ENCODE measurements at regions not wholly inside any gene's neighbourhood (a gene's known extent, or its start where the extent isn't known, plus 50 kb on each side); places are given as distances from the start of the nearest gene placed in this dataset.

GRCh38 chr6:51090343-51090742 lies 271.7 kb downstream of the TFAP2B start:
- no peak for TF ChIP-seq CTCF (conservative IDR thresholded peaks at IDR 0.05 in 1 of 2, IDR thresholded peaks at IDR 0.05 in 1 of 2; ENCODE audit: low read depth in 1 of 2, low read length in 2 of 2)
- no peak for TF ChIP-seq EZH2 (IDR thresholded peaks at IDR 0.05; ENCODE audit: low read length, missing control alignments)
- no peaks in the 10 kb centered on the region for H3K9me3 ChIP-seq (ENCODE audit: control insufficient read depth, insufficient read depth, low read depth, low read length)
- H3K9ac ChIP-seq (ENCODE audit: insufficient read depth, low read length): no peak overlapping the region
- no peaks in the 10 kb centered on the region for H3K27me3 ChIP-seq (ENCODE audit: control insufficient read depth, insufficient read depth, low read length)
- no peak overlapping the region for H2AFZ ChIP-seq (ENCODE audit: low read length)
- no peaks in the 10 kb centered on the region for H3K4me1 ChIP-seq (ENCODE audit: control insufficient read depth, extremely low read depth, insufficient read depth, low read length)
- H3K79me2 ChIP-seq (ENCODE audit: control insufficient read depth, insufficient read depth, low read length): no peaks in the 10 kb centered on the region
- H3K4me3 ChIP-seq (replicated peaks in 1 of 4; ENCODE audit: control extremely low read depth in 1 of 4, insufficient read depth in 1 of 4, low read depth in 3 of 4, low read length in 4 of 4): no peak overlapping the region
- no peaks in the 10 kb centered on the region for H3K36me3 ChIP-seq (ENCODE audit: control insufficient read depth, insufficient read depth, low read length)
- no peak overlapping the region for H3K27ac ChIP-seq (ENCODE audit: insufficient read depth, low read length)
- H4K20me1 ChIP-seq (ENCODE audit: control insufficient read depth, extremely low read depth, insufficient read depth, low read length): no peaks in the 10 kb centered on the region
- H3K4me2 ChIP-seq (ENCODE audit: extremely low read depth, insufficient read depth, low read length): no peak overlapping the region
- no peak for DNase-seq (ENCODE audit: low read depth in 2 of 2)

- Histone ChIP-seq H3K9me3 (ENCODE audit: control insufficient read depth, insufficient read depth, low read depth, low read length) (no peaks in the 10 kb centered on the region), H3K9ac (ENCODE audit: insufficient read depth, low read length) (no peak overlapping the region), H3K4me3 (replicated peaks in 1 of 4; ENCODE audit: control extremely low read depth in 1 of 4, insufficient read depth in 1 of 4, low read depth in 3 of 4, low read length in 4 of 4) (no peak overlapping the region), H3K4me1 (ENCODE audit: control insufficient read depth, extremely low read depth, insufficient read depth, low read length) (no peaks in the 10 kb centered on the region), H2AFZ (ENCODE audit: low read length) (no peak overlapping the region), H4K20me1 (ENCODE audit: control insufficient read depth, extremely low read depth, insufficient read depth, low read length) (no peaks in the 10 kb centered on the region), H3K27me3 (ENCODE audit: control insufficient read depth, insufficient read depth, low read length) (no peaks in the 10 kb centered on the region), H3K27ac (ENCODE audit: insufficient read depth, low read length) (no peak overlapping the region), H3K4me2 (ENCODE audit: extremely low read depth, insufficient read depth, low read length) (no peak overlapping the region), H3K79me2 (ENCODE audit: control insufficient read depth, insufficient read depth, low read length) (no peaks in the 10 kb centered on the region), H3K36me3 (ENCODE audit: control insufficient read depth, insufficient read depth, low read length) (no peaks in the 10 kb centered on the region)
- TF ChIP-seq CTCF (conservative IDR thresholded peaks at IDR 0.05 in 1 of 2, IDR thresholded peaks at IDR 0.05 in 1 of 2; ENCODE audit: low read depth in 1 of 2, low read length in 2 of 2) (no peak), EZH2 (IDR thresholded peaks at IDR 0.05; ENCODE audit: low read length, missing control alignments) (no peak)
- DNase-seq (ENCODE audit: low read depth in 2 of 2): no peak
Measured at GRCh38 chr6:51093871-51094270, 275.2 kb downstream of the TFAP2B start.

DNA sequence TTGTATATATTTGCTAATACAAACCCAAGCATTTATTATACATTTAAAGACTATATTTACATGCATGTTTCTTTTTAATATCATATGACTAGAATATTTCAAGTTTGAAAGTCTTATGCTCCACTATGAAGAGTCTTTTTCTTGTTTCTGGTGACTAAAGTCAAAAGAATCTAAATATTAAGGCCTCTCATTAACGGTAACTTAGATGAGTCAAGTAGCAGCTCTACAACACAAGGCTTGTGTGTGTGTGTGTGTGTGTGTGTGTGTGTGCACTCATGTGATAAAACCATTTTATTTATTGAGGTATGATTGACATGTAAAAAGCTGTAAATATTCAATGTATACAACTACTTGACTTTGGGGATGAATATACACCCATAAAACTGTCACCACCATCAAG lies 275.6 kb downstream of the TFAP2B start:
- Histone ChIP-seq H2AFZ (ENCODE audit: low read length) (no peak overlapping the region), H3K9me3 (ENCODE audit: control insufficient read depth, insufficient read depth, low read depth, low read length) (no peaks in the 10 kb centered on the region), H3K27me3 (ENCODE audit: control insufficient read depth, insufficient read depth, low read length) (no peaks in the 10 kb centered on the region), H3K4me2 (ENCODE audit: extremely low read depth, insufficient read depth, low read length) (no peak overlapping the region), H4K20me1 (ENCODE audit: control insufficient read depth, extremely low read depth, insufficient read depth, low read length) (no peaks in the 10 kb centered on the region), H3K4me1 (ENCODE audit: control insufficient read depth, extremely low read depth, insufficient read depth, low read length) (no peaks in the 10 kb centered on the region), H3K79me2 (ENCODE audit: control insufficient read depth, insufficient read depth, low read length) (no peaks in the 10 kb centered on the region), H3K4me3 (replicated peaks in 1 of 4; ENCODE audit: control extremely low read depth in 1 of 4, insufficient read depth in 1 of 4, low read depth in 3 of 4, low read length in 4 of 4) (no peak overlapping the region), H3K36me3 (ENCODE audit: control insufficient read depth, insufficient read depth, low read length) (no peaks in the 10 kb centered on the region), H3K27ac (ENCODE audit: insufficient read depth, low read length) (no peak overlapping the region), H3K9ac (ENCODE audit: insufficient read depth, low read length) (no peak overlapping the region)
- TF ChIP-seq EZH2 (IDR thresholded peaks at IDR 0.05; ENCODE audit: low read length, missing control alignments): no peak
- DNase-seq (ENCODE audit: low read depth in 2 of 2): no peak
